ENCODE measurements at regions not wholly inside any gene's neighbourhood (a gene's known extent, or its start where the extent isn't known, plus 50 kb on each side); places are given as distances from the start of the nearest gene placed in this dataset.

- TF ChIP-seq, protein P1, sequence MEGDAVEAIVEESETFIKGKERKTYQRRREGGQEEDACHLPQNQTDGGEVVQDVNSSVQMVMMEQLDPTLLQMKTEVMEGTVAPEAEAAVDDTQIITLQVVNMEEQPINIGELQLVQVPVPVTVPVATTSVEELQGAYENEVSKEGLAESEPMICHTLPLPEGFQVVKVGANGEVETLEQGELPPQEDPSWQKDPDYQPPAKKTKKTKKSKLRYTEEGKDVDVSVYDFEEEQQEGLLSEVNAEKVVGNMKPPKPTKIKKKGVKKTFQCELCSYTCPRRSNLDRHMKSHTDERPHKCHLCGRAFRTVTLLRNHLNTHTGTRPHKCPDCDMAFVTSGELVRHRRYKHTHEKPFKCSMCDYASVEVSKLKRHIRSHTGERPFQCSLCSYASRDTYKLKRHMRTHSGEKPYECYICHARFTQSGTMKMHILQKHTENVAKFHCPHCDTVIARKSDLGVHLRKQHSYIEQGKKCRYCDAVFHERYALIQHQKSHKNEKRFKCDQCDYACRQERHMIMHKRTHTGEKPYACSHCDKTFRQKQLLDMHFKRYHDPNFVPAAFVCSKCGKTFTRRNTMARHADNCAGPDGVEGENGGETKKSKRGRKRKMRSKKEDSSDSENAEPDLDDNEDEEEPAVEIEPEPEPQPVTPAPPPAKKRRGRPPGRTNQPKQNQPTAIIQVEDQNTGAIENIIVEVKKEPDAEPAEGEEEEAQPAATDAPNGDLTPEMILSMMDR (IDR thresholded peaks at IDR 0.05; ENCODE audit: poor library complexity) = no peak
- TF ChIP-seq EZH2 (IDR thresholded peaks at IDR 0.05; ENCODE audit: borderline replicate concordance) = no peak
- TF ChIP-seq EZH2phosphoT487 (IDR thresholded peaks at IDR 0.05; ENCODE audit: low read depth, severe bottlenecking, unreplicated experiment) = no peak
Observed at GRCh38 chr2:196266855-196267254, 95.5 kb upstream of the STK17B start.

Data from hepatocyte (in vitro differentiated cells).